ENCODE measurements at regions not wholly inside any gene's neighbourhood (a gene's known extent, or its start where the extent isn't known, plus 50 kb on each side); places are given as distances from the start of the nearest gene placed in this dataset.

GRCh38 chr2:180716186-180717180, 263.9 kb upstream of the UBE2E3 start:
- no peaks in the 10 kb centered on the region for H3K79me2 ChIP-seq (ENCODE audit: insufficient read depth, low read length)
- Mint-ChIP-seq H3K36me3 (ENCODE audit: low read depth, unreplicated experiment) (no peaks in the 10 kb centered on the region), H3K27me3 (ENCODE audit: low read depth, unreplicated experiment) (no peaks in the 10 kb centered on the region), H3K9me3 (ENCODE audit: unreplicated experiment) (no peaks in the 10 kb centered on the region), H3K4me1 (ENCODE audit: low read depth, unreplicated experiment) (peaks cover 13% of the 10 kb centered on the region), H3K27ac (ENCODE audit: unreplicated experiment) (no peak overlapping the region), H3K4me3 (ENCODE audit: unreplicated experiment) (no peak overlapping the region)
- no peaks in the 10 kb centered on the region for H3K36me3 ChIP-seq (ENCODE audit: insufficient read depth, low read length)
- no peaks in the 10 kb centered on the region for H4K20me1 ChIP-seq (ENCODE audit: insufficient read depth, low read length)
- H2AFZ ChIP-seq (ENCODE audit: low read depth, low read length), result no peak overlapping the region
- DNase-seq (ENCODE audit: low read depth) (no peak), FAIRE-seq (no peak)
- H3K27me3 ChIP-seq (ENCODE audit: insufficient read depth, low read length), result no peaks in the 10 kb centered on the region
- H3K4me2 ChIP-seq (ENCODE audit: low read length), result no peak overlapping the region
- H3K4me1 ChIP-seq (ENCODE audit: insufficient read depth, low read length), result no peaks in the 10 kb centered on the region
- TF ChIP-seq EZH2 (IDR thresholded peaks at IDR 0.05; ENCODE audit: insufficient read depth, low read length) (no peak), CTCF (IDR thresholded peaks at IDR 0.05; ENCODE audit: insufficient read depth, low read depth, low read length) (no peak)
- no peaks in the 10 kb centered on the region for H3K9me3 ChIP-seq (ENCODE audit: insufficient read depth, low read depth, low read length)
- H3K9ac ChIP-seq (ENCODE audit: low read length), result no peak overlapping the region
- no peak overlapping the region for H3K27ac ChIP-seq (ENCODE audit: low read depth, low read length)
- H3K4me3 ChIP-seq (ENCODE audit: insufficient read depth, low read depth, low read length), result no peak overlapping the region

GRCh38 chr2:180715044-180715443, 265.4 kb upstream of the UBE2E3 start:
- H3K27ac ChIP-seq (ENCODE audit: low read depth, low read length), result no peak overlapping the region
- FAIRE-seq (no peak), DNase-seq (ENCODE audit: low read depth) (no peak)
- no peak overlapping the region for H2AFZ ChIP-seq (ENCODE audit: low read depth, low read length)
- no peaks in the 10 kb centered on the region for H3K36me3 Mint-ChIP-seq (ENCODE audit: low read depth, unreplicated experiment)
- H3K9ac ChIP-seq (ENCODE audit: low read length), result no peak overlapping the region
- peaks cover 13% of the 10 kb centered on the region for H3K4me1 Mint-ChIP-seq (ENCODE audit: low read depth, unreplicated experiment)
- H3K9me3 Mint-ChIP-seq (ENCODE audit: unreplicated experiment), result no peaks in the 10 kb centered on the region
- no peaks in the 10 kb centered on the region for H3K27me3 ChIP-seq (ENCODE audit: insufficient read depth, low read length)
- H3K4me3 Mint-ChIP-seq (ENCODE audit: unreplicated experiment), result no peak overlapping the region
- H3K27ac Mint-ChIP-seq (ENCODE audit: unreplicated experiment), result no peak overlapping the region
- H3K4me2 ChIP-seq (ENCODE audit: low read length), result no peak overlapping the region
- H3K9me3 ChIP-seq (ENCODE audit: insufficient read depth, low read depth, low read length), result no peaks in the 10 kb centered on the region
- H3K36me3 ChIP-seq (ENCODE audit: insufficient read depth, low read length), result no peaks in the 10 kb centered on the region
- no peaks in the 10 kb centered on the region for H4K20me1 ChIP-seq (ENCODE audit: insufficient read depth, low read length)
- no peaks in the 10 kb centered on the region for H3K27me3 Mint-ChIP-seq (ENCODE audit: low read depth, unreplicated experiment)
- no peaks in the 10 kb centered on the region for H3K4me1 ChIP-seq (ENCODE audit: insufficient read depth, low read length)
- TF ChIP-seq CTCF (IDR thresholded peaks at IDR 0.05; ENCODE audit: insufficient read depth, low read depth, low read length) (no peak), EZH2 (IDR thresholded peaks at IDR 0.05; ENCODE audit: insufficient read depth, low read length) (no peak)
- H3K79me2 ChIP-seq (ENCODE audit: insufficient read depth, low read length), result no peaks in the 10 kb centered on the region
- no peak overlapping the region for H3K4me3 ChIP-seq (ENCODE audit: insufficient read depth, low read depth, low read length)

Data from astrocyte (in vitro differentiated cells and primary cell).